ENCODE measurements at regions not wholly inside any gene's neighbourhood (a gene's known extent, or its start where the extent isn't known, plus 50 kb on each side); places are given as distances from the start of the nearest gene placed in this dataset.

DNA sequence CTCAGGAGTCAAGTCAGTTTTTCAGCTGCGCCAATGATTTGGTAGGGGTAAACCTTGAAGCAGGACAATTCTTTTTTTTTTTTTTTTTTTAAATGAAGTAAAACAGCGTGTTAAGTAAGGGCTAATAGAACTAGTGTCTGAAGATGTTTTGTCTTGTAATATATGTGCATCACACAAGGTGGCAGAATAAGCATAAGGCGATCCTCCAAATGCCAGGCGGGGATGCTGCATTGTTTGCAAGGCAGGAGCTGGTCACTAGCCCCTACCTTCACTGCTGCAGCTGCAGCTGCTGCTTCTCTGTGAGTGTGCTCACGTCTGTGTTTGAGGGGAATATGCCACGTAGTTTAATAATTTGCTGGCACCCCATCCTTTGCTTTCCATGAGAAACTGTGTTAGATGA, 272.7 kb upstream of the MAP3K7 start:
- no peak overlapping the region for H3K4me3 ChIP-seq (ENCODE audit: low read depth, low read length)
- no peaks in the 10 kb centered on the region for H3K36me3 ChIP-seq (ENCODE audit: control insufficient read depth, insufficient read depth, low read length)
- no peak overlapping the region for H3K9ac ChIP-seq (ENCODE audit: low read depth, low read length)
- no peak overlapping the region for H3K27ac ChIP-seq (ENCODE audit: low read depth, low read length)
- H3K9me3 ChIP-seq (ENCODE audit: control insufficient read depth, insufficient read depth, low read length) = no peaks in the 10 kb centered on the region
- H3K27me3 ChIP-seq (ENCODE audit: control insufficient read depth, insufficient read depth, low read length) = no peaks in the 10 kb centered on the region
- H3K4me1 ChIP-seq (ENCODE audit: control insufficient read depth, insufficient read depth, low read length) = 0 out of 2 replicates have a peak, but pooled peaks cover 2% of the 10 kb centered on the region

DNA sequence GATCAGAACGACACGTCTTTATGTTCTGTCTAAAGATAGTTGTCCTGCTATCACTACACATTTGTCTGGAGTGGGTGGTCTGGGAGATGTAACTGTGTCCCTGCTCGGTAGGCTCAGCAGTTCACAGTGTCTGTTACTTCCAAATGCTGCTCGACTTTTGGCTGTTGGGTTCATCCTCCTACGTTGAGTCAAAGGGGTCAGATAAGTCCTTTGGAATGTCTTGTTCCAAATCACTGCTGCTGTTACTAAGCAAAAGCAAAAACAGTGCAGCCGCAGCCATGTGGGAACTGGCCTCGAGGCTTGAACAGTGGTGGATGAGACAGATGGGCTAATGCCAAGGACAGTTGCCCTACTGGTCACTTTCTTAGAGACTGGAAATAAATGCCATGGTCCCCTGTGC, 272.2 kb upstream of the MAP3K7 start:
- Histone ChIP-seq H3K27ac (ENCODE audit: low read depth, low read length) (no peak overlapping the region), H3K4me1 (ENCODE audit: control insufficient read depth, insufficient read depth, low read length) (0 out of 2 replicates have a peak, but pooled peaks cover 2% of the 10 kb centered on the region), H3K36me3 (ENCODE audit: control insufficient read depth, insufficient read depth, low read length) (no peaks in the 10 kb centered on the region), H3K9me3 (ENCODE audit: control insufficient read depth, insufficient read depth, low read length) (no peaks in the 10 kb centered on the region), H3K27me3 (ENCODE audit: control insufficient read depth, insufficient read depth, low read length) (no peaks in the 10 kb centered on the region), H3K9ac (ENCODE audit: low read depth, low read length) (no peak overlapping the region), H3K4me3 (ENCODE audit: low read depth, low read length) (no peak overlapping the region)

DNA sequence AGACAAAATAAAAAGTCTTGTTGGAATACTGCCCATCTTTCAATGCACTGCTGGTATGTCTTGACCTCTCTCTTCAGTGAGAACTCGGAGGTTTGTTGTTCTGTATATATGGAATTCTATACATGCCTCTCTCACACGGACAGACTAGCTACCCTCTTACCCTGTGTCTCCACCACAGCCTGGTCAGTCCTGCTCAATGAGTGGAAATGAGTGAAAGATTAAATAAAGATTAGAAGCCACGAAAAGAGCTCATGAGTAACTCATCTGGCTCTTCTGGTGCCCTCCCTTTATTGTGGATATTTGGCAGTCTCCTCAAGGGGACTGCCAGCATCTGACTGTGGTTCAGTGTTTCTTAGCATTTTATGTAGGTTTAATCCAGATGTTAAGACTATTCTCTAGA, 262.8 kb upstream of the MAP3K7 start:
- H3K4me1 ChIP-seq (ENCODE audit: control insufficient read depth, insufficient read depth, low read length) = peaks cover 17% of the 10 kb centered on the region
- H3K9me3 ChIP-seq (ENCODE audit: control insufficient read depth, insufficient read depth, low read length) = no peaks in the 10 kb centered on the region

DNA sequence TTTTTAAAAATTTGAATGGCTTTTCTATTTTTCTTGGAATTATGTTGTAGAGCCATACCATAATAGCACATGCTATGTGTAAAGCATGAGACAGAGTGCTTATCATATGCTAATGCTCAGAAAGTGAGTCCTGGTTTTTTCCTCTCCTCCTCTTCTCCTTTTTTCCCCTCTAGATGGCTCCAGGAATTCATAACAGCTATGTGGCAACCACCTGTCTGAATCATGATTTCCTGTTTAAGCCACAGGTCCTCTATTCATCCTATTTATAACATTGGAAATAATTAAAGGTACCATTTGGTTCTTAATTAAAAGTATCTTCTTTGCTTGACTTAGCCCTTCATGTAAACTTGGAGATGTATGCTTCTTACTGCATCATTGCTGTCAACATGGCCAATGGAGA, 260.0 kb upstream of the MAP3K7 start:
- Histone ChIP-seq H3K4me3 (ENCODE audit: low read depth, low read length) (no peak overlapping the region), H3K27me3 (ENCODE audit: control insufficient read depth, insufficient read depth, low read length) (no peaks in the 10 kb centered on the region), H3K36me3 (ENCODE audit: control insufficient read depth, insufficient read depth, low read length) (no peaks in the 10 kb centered on the region), H3K9me3 (ENCODE audit: control insufficient read depth, insufficient read depth, low read length) (no peaks in the 10 kb centered on the region), H3K4me1 (ENCODE audit: control insufficient read depth, insufficient read depth, low read length) (peaks cover 17% of the 10 kb centered on the region), H3K9ac (ENCODE audit: low read depth, low read length) (no peak overlapping the region), H3K27ac (ENCODE audit: low read depth, low read length) (no peak overlapping the region)

More for the DNA sequence above, 262.8 kb upstream of the MAP3K7 start:
- no peaks in the 10 kb centered on the region for H3K36me3 ChIP-seq (ENCODE audit: control insufficient read depth, insufficient read depth, low read length)
- H3K27me3 ChIP-seq (ENCODE audit: control insufficient read depth, insufficient read depth, low read length) = no peaks in the 10 kb centered on the region
- H3K4me3 ChIP-seq (ENCODE audit: low read depth, low read length) = no peak overlapping the region
- H3K9ac ChIP-seq (ENCODE audit: low read depth, low read length) = no peak overlapping the region
- no peak overlapping the region for H3K27ac ChIP-seq (ENCODE audit: low read depth, low read length)

- no peaks in the 10 kb centered on the region for H3K27me3 ChIP-seq (ENCODE audit: control insufficient read depth, insufficient read depth, low read length)
- no peaks in the 10 kb centered on the region for H3K9me3 ChIP-seq (ENCODE audit: control insufficient read depth, insufficient read depth, low read length)
- no peaks in the 10 kb centered on the region for H3K4me1 ChIP-seq (ENCODE audit: control insufficient read depth, insufficient read depth, low read length)
- no peak overlapping the region for H3K4me3 ChIP-seq (ENCODE audit: low read depth, low read length)
- no peaks in the 10 kb centered on the region for H3K36me3 ChIP-seq (ENCODE audit: control insufficient read depth, insufficient read depth, low read length)
- H3K9ac ChIP-seq (ENCODE audit: low read depth, low read length) = no peak overlapping the region
- no peak overlapping the region for H3K27ac ChIP-seq (ENCODE audit: low read depth, low read length)
These were observed 248.8 kb upstream of the MAP3K7 start for GRCh38 chr6:90835596-90836212.

GRCh38 chr6:90829311-90829710, 242.4 kb upstream of the MAP3K7 start:
- Histone ChIP-seq H3K27me3 (ENCODE audit: control insufficient read depth, insufficient read depth, low read length) (no peaks in the 10 kb centered on the region), H3K36me3 (ENCODE audit: control insufficient read depth, insufficient read depth, low read length) (no peaks in the 10 kb centered on the region), H3K9ac (ENCODE audit: low read depth, low read length) (no peak overlapping the region), H3K27ac (ENCODE audit: low read depth, low read length) (no peak overlapping the region), H3K4me3 (ENCODE audit: low read depth, low read length) (no peak overlapping the region), H3K4me1 (ENCODE audit: control insufficient read depth, insufficient read depth, low read length) (no peaks in the 10 kb centered on the region), H3K9me3 (ENCODE audit: control insufficient read depth, insufficient read depth, low read length) (no peaks in the 10 kb centered on the region)

DNA sequence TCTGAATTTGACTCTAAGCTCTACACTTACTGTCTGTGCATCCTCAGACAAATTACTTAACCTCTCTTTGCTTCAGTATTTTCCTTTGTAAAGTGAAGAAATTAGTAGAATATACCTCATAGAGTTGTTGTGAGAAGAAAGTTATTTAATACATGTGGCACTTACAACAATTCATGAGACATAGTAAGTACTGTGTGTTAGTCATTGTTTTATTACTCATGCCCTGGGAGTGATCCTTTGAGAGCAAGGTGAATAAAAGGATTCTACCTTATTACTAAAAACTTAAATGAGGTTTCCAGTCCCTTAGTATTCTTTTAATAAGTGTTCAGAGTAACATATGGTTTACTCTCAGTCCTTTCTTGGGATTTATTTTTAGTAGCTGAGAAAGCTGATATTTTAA, 233.6 kb upstream of the MAP3K7 start:
- Histone ChIP-seq H3K9me3 (ENCODE audit: control insufficient read depth, insufficient read depth, low read length) (no peaks in the 10 kb centered on the region), H3K4me1 (ENCODE audit: control insufficient read depth, insufficient read depth, low read length) (no peaks in the 10 kb centered on the region), H3K27ac (ENCODE audit: low read depth, low read length) (no peak overlapping the region), H3K9ac (ENCODE audit: low read depth, low read length) (no peak overlapping the region), H3K27me3 (ENCODE audit: control insufficient read depth, insufficient read depth, low read length) (no peaks in the 10 kb centered on the region), H3K36me3 (ENCODE audit: control insufficient read depth, insufficient read depth, low read length) (no peaks in the 10 kb centered on the region), H3K4me3 (ENCODE audit: low read depth, low read length) (no peak overlapping the region)

DNA sequence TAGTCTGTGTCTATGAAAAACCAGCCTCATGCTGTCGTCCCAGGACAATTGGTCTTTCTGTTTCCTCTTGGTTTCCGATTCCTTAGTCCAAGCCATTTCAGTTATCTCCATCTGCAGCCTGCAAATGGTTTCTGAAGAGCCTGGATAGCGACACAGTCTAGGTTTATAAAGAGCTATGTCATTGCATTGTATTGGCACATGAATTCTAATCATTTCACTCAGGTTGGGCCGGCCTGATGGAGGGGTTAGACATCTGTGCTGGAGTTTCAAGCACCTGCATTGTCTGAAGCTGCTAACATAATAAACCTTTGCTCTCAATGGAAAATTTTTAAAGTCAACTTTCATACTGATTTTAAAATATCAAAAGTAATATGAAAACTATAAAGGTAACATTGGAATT, 232.6 kb upstream of the MAP3K7 start:
- no peaks in the 10 kb centered on the region for H3K4me1 ChIP-seq (ENCODE audit: control insufficient read depth, insufficient read depth, low read length)
- H3K36me3 ChIP-seq (ENCODE audit: control insufficient read depth, insufficient read depth, low read length) = no peaks in the 10 kb centered on the region
- no peak overlapping the region for H3K9ac ChIP-seq (ENCODE audit: low read depth, low read length)
- no peak overlapping the region for H3K4me3 ChIP-seq (ENCODE audit: low read depth, low read length)
- H3K27me3 ChIP-seq (ENCODE audit: control insufficient read depth, insufficient read depth, low read length) = no peaks in the 10 kb centered on the region
- no peaks in the 10 kb centered on the region for H3K9me3 ChIP-seq (ENCODE audit: control insufficient read depth, insufficient read depth, low read length)
- H3K27ac ChIP-seq (ENCODE audit: low read depth, low read length) = no peak overlapping the region

DNA sequence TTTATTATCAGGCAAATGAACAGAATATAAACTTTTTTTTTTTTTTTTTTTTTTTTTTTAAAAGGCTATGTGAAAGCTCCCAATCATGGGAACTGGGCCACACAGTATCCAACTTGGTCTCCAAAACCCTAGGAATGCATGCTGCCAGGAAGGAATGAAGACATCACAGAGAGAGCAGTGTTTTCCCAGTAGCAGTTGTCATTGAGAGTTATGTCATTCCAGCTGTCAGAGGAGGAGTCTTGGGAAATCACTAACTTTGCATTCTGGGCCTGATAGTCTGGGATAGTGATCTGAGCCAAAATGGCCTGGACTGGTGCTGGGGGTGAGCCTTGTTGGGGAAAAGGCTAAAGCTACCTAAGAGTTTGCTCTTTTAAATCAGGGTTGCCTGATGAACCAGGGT, 231.3 kb upstream of the MAP3K7 start:
- H3K4me3 ChIP-seq (ENCODE audit: low read depth, low read length) = no peak overlapping the region
- H3K36me3 ChIP-seq (ENCODE audit: control insufficient read depth, insufficient read depth, low read length) = no peaks in the 10 kb centered on the region
- H3K9ac ChIP-seq (ENCODE audit: low read depth, low read length) = no peak overlapping the region
- H3K27ac ChIP-seq (ENCODE audit: low read depth, low read length) = no peak overlapping the region
- H3K27me3 ChIP-seq (ENCODE audit: control insufficient read depth, insufficient read depth, low read length) = no peaks in the 10 kb centered on the region
- no peaks in the 10 kb centered on the region for H3K9me3 ChIP-seq (ENCODE audit: control insufficient read depth, insufficient read depth, low read length)
- no peaks in the 10 kb centered on the region for H3K4me1 ChIP-seq (ENCODE audit: control insufficient read depth, insufficient read depth, low read length)

- no peak overlapping the region for H3K9ac ChIP-seq (ENCODE audit: low read depth, low read length)
- H3K4me3 ChIP-seq (ENCODE audit: low read depth, low read length) = no peak overlapping the region
- H3K9me3 ChIP-seq (ENCODE audit: control insufficient read depth, insufficient read depth, low read length) = no peaks in the 10 kb centered on the region
- H3K27ac ChIP-seq (ENCODE audit: low read depth, low read length) = no peak overlapping the region
- H3K4me1 ChIP-seq (ENCODE audit: control insufficient read depth, insufficient read depth, low read length) = 0 out of 2 replicates have a peak, but pooled peaks cover 3% of the 10 kb centered on the region
- H3K36me3 ChIP-seq (ENCODE audit: control insufficient read depth, insufficient read depth, low read length) = no peaks in the 10 kb centered on the region
- no peaks in the 10 kb centered on the region for H3K27me3 ChIP-seq (ENCODE audit: control insufficient read depth, insufficient read depth, low read length)
These were observed 229.9 kb upstream of the MAP3K7 start for GRCh38 chr6:90816764-90817163.

DNA sequence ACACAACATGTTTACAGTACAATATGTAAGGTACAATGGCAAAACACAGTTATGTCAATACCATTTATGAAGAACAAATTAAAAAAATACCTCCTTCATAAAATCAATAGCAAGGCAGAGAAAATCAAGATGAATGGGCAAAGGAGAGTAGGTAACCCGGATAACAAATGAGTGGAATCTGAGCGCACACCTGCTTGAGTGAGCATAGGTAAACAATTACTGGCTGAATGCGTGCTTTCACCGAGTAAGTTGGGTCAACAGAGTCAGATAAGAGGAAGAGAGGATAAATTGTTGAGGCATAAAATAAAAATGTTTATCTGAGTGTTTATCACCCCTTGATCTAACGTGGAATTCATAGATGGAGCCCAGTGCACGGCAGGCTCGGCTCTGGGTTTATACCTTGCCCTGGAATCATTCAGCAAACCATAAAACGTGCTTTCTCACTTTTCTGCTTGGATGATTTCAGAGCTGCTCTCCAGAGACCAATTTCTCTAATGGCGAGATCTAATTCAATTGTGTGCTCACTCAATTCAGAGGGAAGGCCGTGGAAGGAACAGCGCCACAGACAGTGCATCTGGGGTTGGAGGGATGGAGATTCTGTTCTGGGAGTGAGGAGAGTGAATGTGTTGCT, 224.8 kb upstream of the MAP3K7 start:
- Histone ChIP-seq H3K36me3 (ENCODE audit: control insufficient read depth, insufficient read depth, low read length) (no peaks in the 10 kb centered on the region), H3K27ac (ENCODE audit: low read depth, low read length) (no peak overlapping the region), H3K9ac (ENCODE audit: low read depth, low read length) (no peak overlapping the region), H3K4me3 (ENCODE audit: low read depth, low read length) (no peak overlapping the region), H3K9me3 (ENCODE audit: control insufficient read depth, insufficient read depth, low read length) (no peaks in the 10 kb centered on the region), H3K4me1 (ENCODE audit: control insufficient read depth, insufficient read depth, low read length) (peaks cover 31% of the 10 kb centered on the region), H3K27me3 (ENCODE audit: control insufficient read depth, insufficient read depth, low read length) (no peaks in the 10 kb centered on the region)

Data from HUES48 (cell line).